WTC11 (cell line): ENCODE measurements at regions not wholly inside any gene's neighbourhood (a gene's known extent, or its start where the extent isn't known, plus 50 kb on each side); places are given as distances from the start of the nearest gene placed in this dataset.

ENCODE experiments used
- CBFB ChIP-seq: sonication (generic); formaldehyde crosslinking; IDR thresholded peaks from 2 replicates; pipeline ENCODE4 v1.8.1; 2022; ENCODE audit warnings: mild to moderate bottlenecking, low read depth, missing genetic modification reagents
- CTCF ChIP-seq: fragments of 200-600 bp; IDR thresholded peaks from 2 replicates; pipeline ENCODE4 v1.8.0; 2022; ENCODE audit warnings: antibody characterized with exemption
- FOXJ3 ChIP-seq: sonication (generic); formaldehyde crosslinking; IDR thresholded peaks from 2 replicates; pipeline ENCODE4 v1.9.0; 2021; ENCODE audit warnings: missing genetic modification reagents, mild to moderate bottlenecking, borderline replicate concordance
- TCF7 ChIP-seq: sonication (generic); formaldehyde crosslinking; IDR thresholded peaks from 2 replicates; pipeline ENCODE4 v1.8.0; 2022; ENCODE audit warnings: mild to moderate bottlenecking, low read depth, missing genetic modification reagents, moderate library complexity
- ZNF416 ChIP-seq: fragments of 250-450 bp; sonication (Bioruptor Pico); IDR thresholded peaks from 2 replicates; pipeline ENCODE4 v1.9.0; 2021; ENCODE audit warnings: mild to moderate bottlenecking, inconsistent platforms
- ZNF423 ChIP-seq: fragments of 250-450 bp; sonication (Bioruptor Pico); IDR thresholded peaks from 2 replicates; pipeline ENCODE4 v2.1.2; 2022; ENCODE audit warnings: mild to moderate bottlenecking, moderate library complexity
- TF ChIP-seq, protein P1 (sequence below): sonication (generic); formaldehyde crosslinking; IDR thresholded peaks from 2 replicates; pipeline ENCODE4 v1.8.0; 2022; ENCODE audit warnings: mild to moderate bottlenecking, missing genetic modification reagents

DNA sequence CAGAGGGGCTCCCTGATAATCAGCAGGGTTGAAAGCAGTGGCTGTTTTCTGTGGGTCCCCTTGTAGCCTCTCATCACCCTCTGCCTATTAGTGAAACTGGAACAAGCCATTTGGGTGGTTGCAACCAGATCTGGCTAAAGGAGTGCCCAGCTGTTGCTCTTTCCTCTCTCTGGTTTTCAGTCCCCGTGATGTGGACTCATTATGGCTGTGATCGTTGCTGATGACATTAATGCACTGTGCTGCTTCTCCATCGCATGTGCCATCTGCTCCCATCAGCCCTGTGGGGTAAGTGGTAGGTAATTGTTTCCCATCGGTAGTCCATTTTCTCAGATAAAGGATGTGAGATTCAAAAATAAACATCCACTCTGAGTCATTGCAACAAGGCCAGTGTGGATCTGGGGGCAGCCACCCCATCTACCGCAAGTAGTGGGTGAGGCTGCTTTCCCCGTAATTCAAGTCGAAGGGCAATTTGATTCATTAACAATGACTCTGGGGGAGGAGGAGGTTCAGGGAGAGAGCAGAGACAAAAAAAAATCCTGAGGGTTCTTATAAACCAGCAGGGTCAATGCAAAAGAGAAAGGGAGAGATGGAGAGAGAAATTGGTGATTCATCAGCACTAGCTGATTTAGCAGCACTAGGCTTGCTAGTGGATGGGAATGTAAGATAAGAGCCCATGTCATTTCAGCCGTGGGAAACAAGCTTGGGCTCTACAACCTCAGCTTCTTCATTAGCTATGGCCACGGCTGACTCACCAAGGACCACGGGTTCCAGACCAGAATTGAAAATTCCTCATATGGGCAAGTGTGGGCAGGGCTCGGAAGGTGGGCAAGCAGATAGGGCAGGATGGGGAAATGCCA lies 357.8 kb downstream of the MID1IP1 start:
- no peak for TF ChIP-seq CTCF
- no peak for TF ChIP-seq FOXJ3
- TF ChIP-seq TCF7 (CRISPR knock-in tag), result no peak
- TF ChIP-seq ZNF423 (CRISPR knock-in tag), result no peak
- TF ChIP-seq CBFB (CRISPR knock-in tag), result no peak
- no peak for TF ChIP-seq ZNF416 (CRISPR knock-in tag)
- TF ChIP-seq, protein P1, sequence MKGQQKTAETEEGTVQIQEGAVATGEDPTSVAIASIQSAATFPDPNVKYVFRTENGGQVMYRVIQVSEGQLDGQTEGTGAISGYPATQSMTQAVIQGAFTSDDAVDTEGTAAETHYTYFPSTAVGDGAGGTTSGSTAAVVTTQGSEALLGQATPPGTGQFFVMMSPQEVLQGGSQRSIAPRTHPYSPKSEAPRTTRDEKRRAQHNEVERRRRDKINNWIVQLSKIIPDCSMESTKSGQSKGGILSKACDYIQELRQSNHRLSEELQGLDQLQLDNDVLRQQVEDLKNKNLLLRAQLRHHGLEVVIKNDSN, result no peak
